ENCODE measurements at regions not wholly inside any gene's neighbourhood (a gene's known extent, or its start where the extent isn't known, plus 50 kb on each side); places are given as distances from the start of the nearest gene placed in this dataset.

DNA sequence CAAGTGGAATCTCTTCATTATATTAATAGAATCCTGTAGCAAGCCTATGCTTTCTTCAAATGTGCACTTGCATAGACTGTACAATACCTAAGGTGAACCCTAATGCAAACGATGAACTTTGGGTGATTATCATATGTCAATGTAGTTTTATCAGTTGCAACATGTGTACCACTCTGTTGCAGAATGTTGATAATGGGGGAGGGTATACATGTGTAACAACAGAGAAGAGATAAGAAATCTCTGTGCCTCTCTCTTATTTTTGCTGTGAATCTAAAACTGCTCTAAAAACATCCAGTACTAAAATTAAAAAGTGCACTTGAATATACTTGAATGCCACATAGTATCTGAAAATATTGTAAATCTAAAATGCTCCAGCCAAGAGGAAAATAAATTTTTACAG is 820.8 kb upstream of the MIR17HG start:
- TF ChIP-seq EZH2 (IDR thresholded peaks at IDR 0.05; ENCODE audit: borderline replicate concordance, low read depth, low read length, poor library complexity, severe bottlenecking): no peak
- TF ChIP-seq, protein P1, sequence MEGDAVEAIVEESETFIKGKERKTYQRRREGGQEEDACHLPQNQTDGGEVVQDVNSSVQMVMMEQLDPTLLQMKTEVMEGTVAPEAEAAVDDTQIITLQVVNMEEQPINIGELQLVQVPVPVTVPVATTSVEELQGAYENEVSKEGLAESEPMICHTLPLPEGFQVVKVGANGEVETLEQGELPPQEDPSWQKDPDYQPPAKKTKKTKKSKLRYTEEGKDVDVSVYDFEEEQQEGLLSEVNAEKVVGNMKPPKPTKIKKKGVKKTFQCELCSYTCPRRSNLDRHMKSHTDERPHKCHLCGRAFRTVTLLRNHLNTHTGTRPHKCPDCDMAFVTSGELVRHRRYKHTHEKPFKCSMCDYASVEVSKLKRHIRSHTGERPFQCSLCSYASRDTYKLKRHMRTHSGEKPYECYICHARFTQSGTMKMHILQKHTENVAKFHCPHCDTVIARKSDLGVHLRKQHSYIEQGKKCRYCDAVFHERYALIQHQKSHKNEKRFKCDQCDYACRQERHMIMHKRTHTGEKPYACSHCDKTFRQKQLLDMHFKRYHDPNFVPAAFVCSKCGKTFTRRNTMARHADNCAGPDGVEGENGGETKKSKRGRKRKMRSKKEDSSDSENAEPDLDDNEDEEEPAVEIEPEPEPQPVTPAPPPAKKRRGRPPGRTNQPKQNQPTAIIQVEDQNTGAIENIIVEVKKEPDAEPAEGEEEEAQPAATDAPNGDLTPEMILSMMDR (conservative IDR thresholded peaks at IDR 0.05; ENCODE audit: low read depth, low read length): no peak

All from A673 (cell line).